ENCODE measurements at regions not wholly inside any gene's neighbourhood (a gene's known extent, or its start where the extent isn't known, plus 50 kb on each side); places are given as distances from the start of the nearest gene placed in this dataset.

DNA sequence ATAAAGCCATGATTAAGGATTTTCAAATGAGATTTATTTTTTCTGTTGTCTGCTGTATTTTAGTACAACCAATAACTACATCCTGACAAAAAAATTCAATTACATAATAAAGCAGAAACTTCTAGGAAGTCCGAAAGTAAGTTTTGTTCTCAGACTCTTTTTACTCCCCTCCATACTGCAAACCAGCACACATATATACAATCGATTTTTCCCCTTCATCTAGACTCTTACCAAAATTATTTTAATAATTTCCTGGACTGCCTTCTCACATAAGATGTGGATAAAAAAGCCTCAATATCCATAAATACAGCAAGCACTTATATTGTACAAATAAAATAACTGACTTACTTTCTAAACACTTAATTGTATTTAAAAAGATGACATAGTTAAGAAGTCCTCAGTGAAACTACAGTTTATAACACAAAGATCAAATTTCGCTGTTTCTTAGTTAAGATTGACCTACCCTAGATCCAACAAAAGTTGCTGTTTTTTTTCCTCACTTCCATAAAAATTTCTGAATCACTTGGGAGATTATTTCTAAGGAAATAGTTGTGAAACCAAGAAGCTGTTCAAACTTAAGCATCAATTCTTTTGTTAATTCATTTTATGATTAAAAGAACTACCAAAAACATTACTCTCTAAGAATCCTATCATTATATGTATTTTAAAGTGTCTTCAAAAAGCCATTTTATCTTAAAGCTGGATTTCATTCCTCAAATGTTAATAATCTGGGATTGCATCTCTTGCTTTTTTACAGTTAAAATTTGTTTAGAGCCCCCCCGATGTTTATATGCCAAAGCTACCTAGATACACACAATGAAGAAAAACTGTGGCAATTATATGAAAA is 74.7 kb upstream of the IFNE start:
- TF ChIP-seq, protein P1, sequence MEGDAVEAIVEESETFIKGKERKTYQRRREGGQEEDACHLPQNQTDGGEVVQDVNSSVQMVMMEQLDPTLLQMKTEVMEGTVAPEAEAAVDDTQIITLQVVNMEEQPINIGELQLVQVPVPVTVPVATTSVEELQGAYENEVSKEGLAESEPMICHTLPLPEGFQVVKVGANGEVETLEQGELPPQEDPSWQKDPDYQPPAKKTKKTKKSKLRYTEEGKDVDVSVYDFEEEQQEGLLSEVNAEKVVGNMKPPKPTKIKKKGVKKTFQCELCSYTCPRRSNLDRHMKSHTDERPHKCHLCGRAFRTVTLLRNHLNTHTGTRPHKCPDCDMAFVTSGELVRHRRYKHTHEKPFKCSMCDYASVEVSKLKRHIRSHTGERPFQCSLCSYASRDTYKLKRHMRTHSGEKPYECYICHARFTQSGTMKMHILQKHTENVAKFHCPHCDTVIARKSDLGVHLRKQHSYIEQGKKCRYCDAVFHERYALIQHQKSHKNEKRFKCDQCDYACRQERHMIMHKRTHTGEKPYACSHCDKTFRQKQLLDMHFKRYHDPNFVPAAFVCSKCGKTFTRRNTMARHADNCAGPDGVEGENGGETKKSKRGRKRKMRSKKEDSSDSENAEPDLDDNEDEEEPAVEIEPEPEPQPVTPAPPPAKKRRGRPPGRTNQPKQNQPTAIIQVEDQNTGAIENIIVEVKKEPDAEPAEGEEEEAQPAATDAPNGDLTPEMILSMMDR (IDR thresholded peaks at IDR 0.05): no peak
- no peak for TF ChIP-seq POLR2A (IDR thresholded peaks at IDR 0.05)
